ENCODE measurements at regions not wholly inside any gene's neighbourhood (a gene's known extent, or its start where the extent isn't known, plus 50 kb on each side); places are given as distances from the start of the nearest gene placed in this dataset.

- H3K27ac ChIP-seq = no peak overlapping the region
- no peaks in the 10 kb centered on the region for H3K36me3 ChIP-seq
- H4K20me1 ChIP-seq = no peaks in the 10 kb centered on the region
Observed at GRCh38 chr1:87926921-87927320, 598.2 kb downstream of the LMO4 start.

GRCh38 chr1:87927391-87928280, 599.0 kb downstream of the LMO4 start:
- no peak overlapping the region for H3K9ac ChIP-seq
- no peak for TF ChIP-seq Cebpa-rat (IDR thresholded peaks at IDR 0.05)
- H3K4me3 ChIP-seq = no peak overlapping the region
- no peaks in the 10 kb centered on the region for H3K27me3 ChIP-seq
- H3K27ac ChIP-seq = no peak overlapping the region
- no peaks in the 10 kb centered on the region for H4K20me1 ChIP-seq
- H3K9me3 ChIP-seq (replicated peaks in 1 of 11) = peaks cover 13 to 23% (median 19%) of the 10 kb centered on the region in 11 experiments; a peak in 20 of 22 replicates
- H3K4me1 ChIP-seq = no peaks in the 10 kb centered on the region
- H3K36me3 ChIP-seq = no peaks in the 10 kb centered on the region
- no peak overlapping the region for H3K4me2 ChIP-seq

More at GRCh38 chr1:87926921-87927320, 598.2 kb downstream of the LMO4 start:
- no peak for TF ChIP-seq Cebpa-rat (IDR thresholded peaks at IDR 0.05)
- H3K9me3 ChIP-seq (replicated peaks in 1 of 11) = peaks cover 13 to 19% (median 15%) of the 10 kb centered on the region in 11 experiments; a peak in 20 of 22 replicates
- no peaks in the 10 kb centered on the region for H3K4me1 ChIP-seq
- H3K9ac ChIP-seq = no peak overlapping the region
- no peak overlapping the region for H3K4me2 ChIP-seq
- H3K27me3 ChIP-seq = no peaks in the 10 kb centered on the region
- H3K4me3 ChIP-seq = no peak overlapping the region

GRCh38 chr1:87928623-87929022, 599.9 kb downstream of the LMO4 start:
- Histone ChIP-seq H3K4me3 (no peak overlapping the region), H3K9ac (no peak overlapping the region), H3K36me3 (no peaks in the 10 kb centered on the region), H3K27ac (no peak overlapping the region), H3K4me1 (no peaks in the 10 kb centered on the region), H3K9me3 (replicated peaks in 1 of 11) (peaks cover 13 to 23% (median 19%) of the 10 kb centered on the region in 11 experiments; a peak in 20 of 22 replicates), H4K20me1 (no peaks in the 10 kb centered on the region), H3K4me2 (no peak overlapping the region), H3K27me3 (no peaks in the 10 kb centered on the region)
- no peak for TF ChIP-seq Cebpa-rat (IDR thresholded peaks at IDR 0.05)

- no peak overlapping the region for H3K27ac ChIP-seq
- H3K27me3 ChIP-seq = no peaks in the 10 kb centered on the region
- H3K9ac ChIP-seq = no peak overlapping the region
- H3K4me1 ChIP-seq = no peaks in the 10 kb centered on the region
- H3K4me3 ChIP-seq = no peak overlapping the region
- H3K9me3 ChIP-seq (replicated peaks in 1 of 11) = peaks cover 13 to 23% (median 19%) of the 10 kb centered on the region in 11 experiments; a peak in 20 of 22 replicates
- H3K36me3 ChIP-seq = no peaks in the 10 kb centered on the region
- no peak for TF ChIP-seq Cebpa-rat (IDR thresholded peaks at IDR 0.05)
- no peaks in the 10 kb centered on the region for H4K20me1 ChIP-seq
- no peak overlapping the region for H3K4me2 ChIP-seq
Observed at GRCh38 chr1:87929906-87930305, 601.2 kb downstream of the LMO4 start.

GRCh38 chr1:87930796-87931195, 602.1 kb downstream of the LMO4 start:
- Histone ChIP-seq H3K27me3 (no peaks in the 10 kb centered on the region), H3K36me3 (no peaks in the 10 kb centered on the region), H3K4me2 (no peak overlapping the region), H4K20me1 (no peaks in the 10 kb centered on the region), H3K4me3 (no peak overlapping the region), H3K9ac (no peak overlapping the region), H3K27ac (no peak overlapping the region), H3K4me1 (no peaks in the 10 kb centered on the region), H3K9me3 (replicated peaks in 1 of 11) (peaks cover 13 to 23% (median 19%) of the 10 kb centered on the region in 11 experiments; a peak in 20 of 22 replicates)
- TF ChIP-seq Cebpa-rat (IDR thresholded peaks at IDR 0.05) = no peak

GRCh38 chr1:87933171-87933570, 604.5 kb downstream of the LMO4 start:
- Histone ChIP-seq H3K4me2 (no peak overlapping the region), H3K4me3 (no peak overlapping the region), H4K20me1 (no peaks in the 10 kb centered on the region)

GRCh38 chr1:87935130-87935529, 606.5 kb downstream of the LMO4 start:
- Histone ChIP-seq H3K4me2 (no peak overlapping the region), H3K27me3 (no peaks in the 10 kb centered on the region), H3K36me3 (no peaks in the 10 kb centered on the region), H3K9me3 (replicated peaks in 1 of 11) (peaks cover 11 to 23% (median 19%) of the 10 kb centered on the region in 11 experiments; a peak in 20 of 22 replicates), H3K9ac (no peak overlapping the region), H4K20me1 (no peaks in the 10 kb centered on the region), H3K27ac (no peak overlapping the region), H3K4me1 (no peaks in the 10 kb centered on the region), H3K4me3 (no peak overlapping the region)
- TF ChIP-seq Cebpa-rat (IDR thresholded peaks at IDR 0.05) = no peak

More at GRCh38 chr1:87933171-87933570, 604.5 kb downstream of the LMO4 start:
- Histone ChIP-seq H3K27ac (no peak overlapping the region), H3K4me1 (no peaks in the 10 kb centered on the region), H3K9ac (no peak overlapping the region), H3K9me3 (replicated peaks in 1 of 11) (peaks cover 13 to 23% (median 19%) of the 10 kb centered on the region in 11 experiments; a peak in 20 of 22 replicates), H3K36me3 (no peaks in the 10 kb centered on the region), H3K27me3 (no peaks in the 10 kb centered on the region)
- no peak for TF ChIP-seq Cebpa-rat (IDR thresholded peaks at IDR 0.05)

GRCh38 chr1:87937831-87938395, 609.2 kb downstream of the LMO4 start:
- no peaks in the 10 kb centered on the region for H3K9me3 ChIP-seq (replicated peaks in 1 of 11)
- no peak for TF ChIP-seq Cebpa-rat (IDR thresholded peaks at IDR 0.05)
- no peak overlapping the region for H3K4me2 ChIP-seq
- H3K27ac ChIP-seq = no peak overlapping the region
- no peaks in the 10 kb centered on the region for H3K36me3 ChIP-seq
- no peak overlapping the region for H3K9ac ChIP-seq
- H4K20me1 ChIP-seq = no peaks in the 10 kb centered on the region
- no peak overlapping the region for H3K4me3 ChIP-seq
- no peaks in the 10 kb centered on the region for H3K27me3 ChIP-seq
- no peaks in the 10 kb centered on the region for H3K4me1 ChIP-seq

- Histone ChIP-seq H3K27me3 (no peaks in the 10 kb centered on the region), H3K9ac (no peak overlapping the region), H3K27ac (no peak overlapping the region), H4K20me1 (no peaks in the 10 kb centered on the region), H3K4me3 (no peak overlapping the region), H3K36me3 (no peaks in the 10 kb centered on the region), H3K4me2 (no peak overlapping the region), H3K9me3 (replicated peaks in 1 of 11) (no peaks in the 10 kb centered on the region), H3K4me1 (no peaks in the 10 kb centered on the region)
- no peak for TF ChIP-seq Cebpa-rat (IDR thresholded peaks at IDR 0.05)
Observed at GRCh38 chr1:87938631-87939030, 610.0 kb downstream of the LMO4 start.

Measured in BLaER1 treated with 17β-estradiol and CSF1 and Interleukin-3, amounts not matched to agents 10 nM and 100 nM (cell line).